GM19372 (cell line): ENCODE measurements at regions not wholly inside any gene's neighbourhood (a gene's known extent, or its start where the extent isn't known, plus 50 kb on each side); places are given as distances from the start of the nearest gene placed in this dataset.
"Not testable (repeated sequence)": the region's sequence is repeated elsewhere in the genome, so short reads cannot be mapped to it uniquely, and the experiment has no call there.

Experiments
- ATAC-seq: cut with Tn5 transposase; IDR thresholded peaks from one replicate; pipeline ENCODE4 v1.9.1; 2021; ENCODE audit warnings: mild to moderate bottlenecking, low read depth, moderate library complexity; ENCODE audit not compliant: unreplicated experiment

DNA sequence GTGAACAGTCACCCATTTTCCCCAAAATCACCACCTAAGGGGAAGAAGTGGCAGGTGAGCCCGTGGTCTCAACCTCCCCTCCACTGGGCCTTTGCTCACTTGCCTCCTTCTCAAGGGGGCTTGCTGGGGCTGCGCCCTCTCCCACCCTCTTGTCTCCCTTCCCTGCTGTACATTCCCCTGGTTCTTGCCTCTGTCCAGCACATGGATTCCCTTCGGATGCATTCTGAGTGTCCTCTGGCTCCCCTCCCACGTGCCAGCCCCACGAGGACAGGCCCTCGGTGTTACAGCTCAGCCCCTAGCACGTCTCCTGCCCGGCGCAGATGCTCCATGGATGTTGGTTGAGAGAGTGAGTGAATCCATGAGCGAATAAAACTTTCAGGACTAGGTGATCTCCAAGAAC lies 367.8 kb upstream of the SULF2 start:
- ATAC-seq, result no peak

DNA sequence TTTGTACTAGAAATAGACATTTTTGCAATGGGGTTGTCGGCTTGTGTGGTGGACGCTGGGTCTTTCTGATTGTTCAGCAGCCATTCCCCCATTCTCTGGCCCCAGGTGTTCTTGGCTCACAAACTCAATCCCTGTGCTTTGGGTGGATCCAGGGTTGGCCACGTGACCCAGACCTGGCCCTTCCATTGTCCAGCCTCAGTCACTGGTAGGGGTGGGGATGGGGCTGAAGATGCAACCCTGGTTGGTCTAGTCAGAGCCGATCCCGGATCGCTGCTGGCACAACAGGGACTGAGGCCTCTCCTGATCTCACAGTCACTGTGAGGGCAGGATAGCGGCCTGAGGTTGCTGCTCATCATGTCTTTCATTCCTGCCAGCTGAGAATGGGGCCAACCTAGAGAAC lies 365.3 kb upstream of the SULF2 start:
- no peak for ATAC-seq

DNA sequence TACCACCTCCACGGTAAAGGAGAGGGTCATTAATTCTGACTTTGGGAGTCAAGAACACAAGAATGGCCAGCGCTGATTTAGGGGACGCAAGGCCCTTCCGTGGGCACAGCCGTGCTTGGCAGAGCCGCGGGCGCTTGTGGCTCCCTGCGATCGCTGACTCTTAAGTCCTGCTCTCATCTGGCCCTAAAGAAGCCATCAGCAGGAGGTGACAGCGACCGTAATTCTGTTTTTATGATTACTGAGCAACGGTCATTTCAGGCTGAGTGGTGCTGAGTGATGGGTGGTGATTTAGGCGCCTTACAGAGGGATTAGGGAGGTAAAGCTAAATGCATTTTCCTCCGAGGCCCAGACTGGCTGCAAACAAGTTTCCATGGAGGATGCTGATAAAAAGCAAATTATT lies 364.6 kb upstream of the SULF2 start:
- no peak for ATAC-seq

DNA sequence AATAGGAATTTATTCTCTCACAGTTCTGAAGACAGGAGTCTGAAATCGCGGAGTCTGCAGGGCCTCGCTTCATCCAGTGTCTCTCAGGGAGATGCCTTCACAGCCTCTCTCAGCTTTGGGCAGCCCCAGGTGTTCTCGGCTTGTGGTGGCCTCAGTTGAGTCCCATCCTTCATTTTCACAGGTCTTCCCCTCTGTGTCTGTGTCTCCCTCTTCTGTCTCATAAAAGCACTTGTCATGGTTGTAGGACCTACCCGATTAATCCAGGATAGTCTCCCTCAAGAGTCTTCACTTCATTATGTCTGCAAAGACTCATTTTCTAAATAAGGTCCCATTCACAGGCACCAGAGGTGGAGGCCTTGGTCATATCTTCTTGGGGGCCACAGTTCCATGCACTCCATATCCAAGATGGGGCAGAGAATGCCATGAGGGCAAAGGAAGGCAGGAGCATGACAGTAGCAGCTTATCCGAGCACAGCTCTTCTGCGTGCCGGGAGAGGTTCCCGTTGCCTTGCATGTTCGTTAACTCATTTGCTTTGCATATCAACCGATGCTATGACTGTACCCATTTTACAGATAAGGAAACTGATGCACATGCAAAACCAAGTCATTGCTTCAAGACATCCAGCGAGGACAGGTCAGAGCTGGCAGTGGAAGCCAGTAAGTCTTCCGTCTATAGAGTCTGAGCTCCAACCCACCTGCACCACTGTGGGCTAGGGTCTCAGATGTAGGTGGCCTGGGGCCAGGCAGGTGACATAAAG lies 363.8 kb upstream of the SULF2 start:
- no peak for ATAC-seq

DNA sequence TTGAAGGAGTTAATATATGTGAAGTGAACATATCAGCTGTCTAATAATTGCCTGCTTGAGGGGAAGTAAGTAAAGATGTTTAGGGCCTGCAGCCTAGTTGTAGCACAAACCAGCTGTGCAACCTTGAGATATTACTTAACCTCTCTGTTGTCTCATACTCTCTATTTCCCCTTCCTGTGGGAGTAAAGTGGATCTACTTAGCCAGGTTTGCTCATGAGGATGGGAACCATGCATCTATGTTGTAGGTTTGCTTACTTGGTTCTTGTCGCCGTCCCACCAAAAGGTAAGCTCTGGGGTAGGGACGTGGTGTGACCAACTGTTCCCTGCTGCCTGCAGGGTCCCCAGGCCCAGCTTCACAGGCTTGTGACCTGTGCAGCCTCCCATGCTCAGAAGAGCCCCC lies 362.7 kb upstream of the SULF2 start:
- no peak for ATAC-seq

DNA sequence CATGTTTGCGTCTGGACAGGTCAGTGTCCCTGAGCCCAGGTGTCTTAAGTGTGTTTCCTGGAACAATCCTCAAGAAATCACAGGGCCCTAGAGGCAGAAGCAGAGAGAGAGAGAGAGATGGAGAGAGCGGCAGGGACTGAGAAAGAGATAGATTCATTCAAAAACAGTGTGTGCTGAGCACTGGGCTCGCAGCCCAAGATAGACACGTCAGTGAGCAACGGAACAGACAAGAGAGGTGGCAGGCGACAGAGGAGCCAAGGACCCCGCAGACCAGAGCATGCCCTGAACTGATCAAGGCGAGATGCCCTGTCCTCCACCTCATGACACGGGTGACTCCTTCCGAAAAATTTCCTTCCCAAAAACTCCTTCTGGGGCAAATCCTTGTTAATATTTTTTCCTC lies 362.0 kb upstream of the SULF2 start:
- no peak for ATAC-seq

DNA sequence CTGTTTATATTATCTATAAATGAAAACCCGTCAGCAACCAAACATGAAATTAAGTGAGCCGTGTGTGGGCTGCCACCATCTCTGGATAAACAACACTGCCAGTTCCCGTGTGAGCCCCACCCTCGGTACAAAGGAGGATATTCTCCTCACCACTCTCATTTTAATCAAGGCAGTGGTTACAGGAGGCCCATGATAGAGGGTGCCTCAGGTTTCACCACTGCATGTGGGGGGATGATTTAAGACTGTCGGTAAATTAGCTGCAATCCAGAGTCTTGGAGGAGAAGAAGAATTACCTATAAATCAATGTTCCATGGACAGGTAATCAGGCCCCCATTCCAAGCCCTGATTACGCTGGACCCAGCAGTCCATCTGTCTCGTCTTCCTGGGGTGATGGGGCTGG lies 361.6 kb upstream of the SULF2 start:
- no peak for ATAC-seq

DNA sequence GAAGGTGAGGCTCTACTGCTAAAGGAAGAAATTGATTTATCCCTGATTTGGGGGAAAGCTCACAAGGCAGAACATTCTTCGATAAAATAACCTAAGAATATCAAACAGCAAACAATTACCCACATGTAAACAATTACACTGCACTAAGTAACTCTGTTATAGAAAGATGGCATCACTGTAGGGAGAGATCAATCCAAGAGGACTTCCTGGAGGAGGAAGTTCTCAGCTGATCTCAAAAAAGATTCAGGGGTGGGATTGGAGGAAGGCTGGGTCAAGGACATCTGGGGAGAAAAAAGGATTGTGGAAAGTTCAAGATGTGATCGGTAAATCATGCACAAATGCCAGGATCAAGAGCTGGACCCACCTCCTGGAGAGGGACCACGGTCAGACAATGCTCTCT lies 361.0 kb upstream of the SULF2 start:
- no peak for ATAC-seq

DNA sequence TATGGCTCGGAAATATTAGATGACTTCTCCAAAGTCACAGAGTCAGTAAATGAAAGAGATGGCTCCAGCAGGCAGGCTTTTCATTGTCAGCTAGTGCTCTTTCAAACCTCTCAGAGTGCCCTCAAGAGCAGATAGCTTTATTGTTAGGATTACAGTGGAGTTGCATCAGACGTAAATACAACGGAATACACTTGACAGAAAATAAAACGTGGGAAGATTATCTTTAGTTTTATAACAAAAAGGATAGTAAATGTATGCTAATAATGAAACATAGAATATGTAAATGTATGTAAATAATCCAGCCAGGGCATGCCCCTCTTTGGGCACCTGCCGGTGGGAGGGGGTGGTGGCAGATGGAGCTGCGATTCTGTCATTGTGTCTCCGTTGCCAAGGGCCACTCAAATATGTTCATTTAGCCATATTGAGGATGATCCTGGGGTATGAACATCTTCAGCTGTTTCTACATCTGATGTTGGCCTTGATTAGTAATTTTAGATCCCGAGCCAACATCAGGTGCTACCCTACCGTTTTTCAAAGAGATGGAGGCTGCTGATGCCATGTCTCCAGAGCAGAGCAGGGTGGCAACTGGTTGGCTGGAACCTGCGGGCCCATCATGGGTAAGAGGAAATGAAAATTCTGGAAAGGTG lies 358.3 kb upstream of the SULF2 start:
- ATAC-seq, result no peak

DNA sequence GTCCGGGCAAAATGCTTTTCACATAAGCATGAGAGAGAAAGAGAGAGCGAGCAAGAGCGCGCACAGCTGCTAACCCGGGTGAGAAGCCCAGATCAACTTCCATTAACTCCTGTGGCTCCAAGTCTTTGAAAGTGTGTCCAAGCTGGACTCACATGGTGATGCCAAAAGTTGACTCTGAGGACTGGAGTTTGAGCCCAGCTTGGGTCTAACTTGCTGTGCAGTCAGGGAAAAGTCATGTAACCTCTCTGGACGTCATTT lies 357.2 kb upstream of the SULF2 start:
- no peak for ATAC-seq

DNA sequence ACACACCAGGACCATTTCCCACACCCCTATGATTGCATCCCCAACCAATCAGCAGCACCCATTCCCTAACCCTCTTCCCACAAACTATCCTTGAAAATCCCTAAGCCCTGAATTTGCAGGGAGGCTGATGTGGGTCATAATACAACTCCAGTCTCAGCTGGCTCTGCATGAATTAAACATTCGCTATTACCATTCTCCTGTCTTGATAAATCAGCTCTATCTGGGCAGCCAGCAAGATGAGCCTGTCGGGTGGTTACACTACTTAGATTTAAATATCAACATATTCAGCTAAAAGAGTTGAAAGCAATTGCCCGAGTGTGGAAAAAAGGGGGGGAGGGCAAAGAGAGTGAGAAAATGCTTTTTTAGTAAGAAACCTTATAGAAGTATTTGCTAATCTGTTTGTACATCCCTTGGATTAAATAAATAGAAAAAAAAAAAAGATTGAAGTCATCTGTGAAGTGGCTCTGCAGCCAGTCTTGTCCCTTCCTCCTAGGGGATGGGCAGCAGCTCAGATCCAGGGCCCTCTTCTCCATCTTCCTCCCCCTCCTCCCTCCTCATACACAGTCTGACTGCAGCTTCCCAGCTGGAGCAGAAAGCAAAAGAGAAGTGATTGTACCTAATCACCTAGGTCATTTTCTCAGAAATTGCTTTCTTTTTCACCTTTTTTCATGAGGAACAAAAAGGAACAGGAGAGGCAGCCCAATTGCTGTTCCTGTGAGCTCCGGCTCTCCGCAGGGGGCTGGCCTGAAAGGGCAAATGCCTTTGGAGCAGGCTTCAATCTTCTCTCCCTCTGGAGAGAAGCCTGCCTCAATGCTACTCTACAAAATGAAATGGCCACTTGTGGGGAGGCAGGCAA lies 356.6 kb upstream of the SULF2 start:
- no peak for ATAC-seq

DNA sequence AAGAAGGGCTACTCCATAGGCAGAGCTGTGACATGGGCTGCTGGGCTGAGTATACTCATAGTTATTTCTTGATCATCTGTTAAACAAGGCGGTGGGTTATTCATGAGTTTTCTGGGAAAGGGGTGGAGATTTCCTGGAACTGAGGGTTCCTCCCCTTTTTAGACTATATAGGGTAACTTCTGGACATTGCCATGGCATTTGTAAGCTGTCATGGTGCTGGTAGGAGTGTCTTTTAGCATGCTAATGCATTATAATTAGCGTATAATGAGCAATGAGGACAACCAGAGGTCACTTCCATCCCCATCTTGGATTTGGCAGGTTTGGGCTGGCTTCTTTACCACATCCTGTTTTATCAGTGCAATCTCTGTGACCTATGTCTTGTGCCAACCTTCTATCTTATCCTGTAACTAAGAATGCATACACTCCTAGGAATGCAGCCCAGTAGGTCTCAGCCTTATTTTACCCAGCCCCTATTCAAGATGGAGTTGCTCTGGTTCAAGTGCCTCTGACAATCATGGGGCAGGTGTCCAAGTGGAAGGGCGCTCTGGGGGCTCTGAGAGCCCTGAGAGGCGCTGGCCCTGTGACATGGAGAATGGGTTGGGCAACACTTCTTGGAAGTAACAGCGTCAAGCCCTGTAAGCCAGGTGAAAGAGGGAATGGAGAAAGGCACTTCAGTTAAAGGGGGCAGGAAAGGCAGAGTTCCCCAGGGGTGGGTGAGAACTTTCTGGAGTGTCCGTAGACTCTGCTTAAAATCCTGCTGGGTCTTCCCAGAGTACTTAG lies 354.2 kb upstream of the SULF2 start:
- no peak for ATAC-seq

DNA sequence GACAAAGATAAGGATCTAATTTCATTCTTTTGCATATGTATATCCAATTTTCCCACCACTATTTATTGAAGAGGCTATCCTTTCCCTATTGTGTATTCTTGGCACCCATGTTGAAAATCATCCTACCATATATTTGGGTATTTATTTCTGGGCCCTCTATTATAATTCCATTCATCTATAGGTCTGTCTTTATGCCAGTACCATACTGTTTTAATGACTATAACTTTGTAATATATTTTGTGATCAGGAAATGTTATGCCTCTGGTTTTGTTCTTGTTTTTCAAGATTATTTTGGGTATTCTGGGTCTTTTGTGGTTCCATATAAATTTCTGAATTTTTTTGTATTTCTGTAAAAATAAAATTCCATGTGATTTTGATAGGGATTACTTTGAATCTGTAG lies 347.6 kb upstream of the SULF2 start:
- no peak for ATAC-seq

DNA sequence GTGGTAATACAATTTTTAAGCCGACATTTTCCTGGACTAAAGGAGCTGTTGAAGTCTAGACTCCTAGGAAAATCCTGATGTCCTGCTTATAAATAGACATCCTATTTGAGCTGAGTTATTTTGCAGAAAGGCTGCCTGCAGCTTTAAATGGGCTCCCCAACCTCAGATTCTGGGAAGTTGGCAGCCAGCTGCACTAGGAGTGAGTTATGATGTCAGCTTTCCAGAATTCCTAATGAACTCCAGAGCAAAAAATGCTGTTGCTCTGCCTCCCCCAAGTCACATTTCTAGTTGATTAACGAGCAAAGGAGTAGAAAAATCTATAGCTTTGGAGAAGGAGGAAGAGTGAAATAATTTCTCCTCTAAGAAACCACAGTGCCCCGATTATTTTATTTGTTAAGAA lies 346.3 kb upstream of the SULF2 start:
- ATAC-seq, result no peak

DNA sequence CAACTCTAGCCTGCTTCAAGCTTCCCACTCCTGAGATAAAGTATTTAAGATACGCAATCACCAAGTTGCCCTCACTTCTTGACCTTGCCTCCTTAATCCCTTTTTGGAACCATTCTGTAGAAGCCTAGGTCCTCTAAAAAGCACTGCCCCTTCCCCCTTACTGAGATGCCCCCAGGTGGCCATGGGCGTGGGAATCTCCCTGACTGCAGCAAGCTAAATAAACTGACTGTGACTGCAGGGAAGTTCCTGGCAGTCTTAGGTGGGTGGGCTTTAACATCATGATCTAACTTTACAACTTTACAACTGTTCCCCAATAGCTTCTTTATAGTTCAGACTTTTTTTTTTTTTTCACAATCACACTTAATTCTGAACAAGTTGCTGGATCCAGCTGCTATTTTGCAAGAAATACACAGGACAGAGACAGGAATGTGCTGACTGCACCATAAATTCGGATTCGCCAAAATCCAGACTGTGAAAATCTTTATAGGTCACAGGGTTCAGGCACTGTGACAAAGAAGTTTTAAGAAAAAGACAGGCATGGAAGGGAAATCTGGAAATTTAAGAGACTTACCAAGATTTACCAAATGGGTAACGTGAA lies 344.2 kb upstream of the SULF2 start:
- no peak for ATAC-seq

DNA sequence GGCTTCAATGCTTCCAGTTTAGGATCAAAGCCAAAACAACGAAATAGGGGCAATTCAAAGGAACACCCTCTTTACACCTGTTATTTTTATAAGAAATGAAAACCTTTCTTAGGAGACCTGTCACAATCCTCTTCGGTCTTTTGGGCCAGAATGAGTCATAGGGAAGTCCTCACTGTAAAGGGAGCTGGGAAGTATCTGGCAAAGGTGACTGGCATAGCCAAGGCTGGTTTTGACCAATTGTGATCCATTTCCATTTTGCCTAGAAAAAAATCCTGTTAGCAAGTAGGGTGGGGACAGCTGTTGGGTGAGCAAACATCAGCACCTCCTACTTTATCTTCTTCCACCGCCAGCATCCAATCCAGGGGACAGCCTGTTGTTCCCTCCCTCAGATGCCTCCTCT lies 343.2 kb upstream of the SULF2 start:
- no peak for ATAC-seq

DNA sequence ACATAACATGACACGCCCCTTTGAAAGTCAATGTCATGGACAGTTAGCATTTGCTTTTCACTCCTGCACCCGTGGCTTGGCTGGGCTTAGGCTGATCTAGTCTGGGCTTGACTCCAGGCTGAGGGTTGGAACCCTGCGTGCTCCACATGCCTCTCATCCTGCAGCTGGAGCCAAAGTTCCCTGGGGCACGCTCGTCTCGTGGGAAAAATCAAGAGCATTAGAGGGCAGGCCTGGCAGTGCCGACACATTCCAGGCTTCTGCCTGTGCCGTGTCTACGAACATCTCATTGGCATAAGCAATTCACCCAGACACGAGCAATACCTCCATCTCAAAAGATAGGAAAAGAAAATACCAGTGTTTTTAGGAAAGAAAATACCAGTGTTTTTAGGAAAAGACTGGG lies 342.7 kb upstream of the SULF2 start:
- ATAC-seq, result not testable (repeated sequence)

DNA sequence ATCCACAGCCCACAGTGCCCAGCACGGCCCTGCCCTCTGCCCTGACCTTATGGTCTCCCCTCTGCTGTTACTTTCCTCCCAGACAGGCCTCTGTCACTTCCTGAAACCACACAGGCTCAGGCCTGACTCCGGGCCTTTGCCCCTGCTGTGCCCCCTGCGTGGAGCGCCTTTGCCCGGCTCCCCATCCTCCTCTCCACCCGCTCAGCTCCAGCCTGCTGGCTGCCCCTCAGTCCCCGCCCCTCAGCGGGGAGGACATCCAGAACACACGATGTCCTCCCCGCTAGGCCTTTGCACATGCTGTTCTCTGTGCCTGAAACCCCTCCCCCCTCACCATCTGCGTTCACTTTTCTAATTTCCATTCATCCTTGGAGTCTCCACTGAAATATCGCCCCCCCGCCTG lies 341.9 kb upstream of the SULF2 start:
- ATAC-seq, result not testable (repeated sequence)

DNA sequence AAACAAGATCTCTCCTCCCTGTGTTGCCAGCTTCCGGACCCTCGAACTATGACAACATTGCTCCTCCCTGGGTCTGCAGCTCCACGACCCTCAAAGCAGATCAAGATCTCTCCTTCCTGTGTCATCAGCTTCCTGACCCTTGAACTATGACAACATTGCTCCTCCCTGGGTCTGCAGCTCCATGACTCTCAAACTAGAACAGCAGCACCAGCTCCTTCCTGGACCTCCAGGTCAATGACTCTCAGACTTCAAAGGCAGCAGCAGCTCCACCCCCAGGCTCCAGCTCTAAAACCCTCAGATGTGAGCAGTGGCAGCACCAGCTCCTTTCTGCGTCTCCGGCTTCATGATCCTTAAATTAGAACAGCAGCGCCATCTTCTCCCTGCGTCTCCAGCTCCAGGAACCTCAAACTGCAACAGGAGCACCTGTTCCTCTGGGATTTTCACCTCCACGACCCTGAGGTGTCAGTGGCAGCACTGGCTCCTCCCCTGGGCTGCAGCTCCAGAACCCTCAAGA lies 341.0 kb upstream of the SULF2 start:
- no peak for ATAC-seq

DNA sequence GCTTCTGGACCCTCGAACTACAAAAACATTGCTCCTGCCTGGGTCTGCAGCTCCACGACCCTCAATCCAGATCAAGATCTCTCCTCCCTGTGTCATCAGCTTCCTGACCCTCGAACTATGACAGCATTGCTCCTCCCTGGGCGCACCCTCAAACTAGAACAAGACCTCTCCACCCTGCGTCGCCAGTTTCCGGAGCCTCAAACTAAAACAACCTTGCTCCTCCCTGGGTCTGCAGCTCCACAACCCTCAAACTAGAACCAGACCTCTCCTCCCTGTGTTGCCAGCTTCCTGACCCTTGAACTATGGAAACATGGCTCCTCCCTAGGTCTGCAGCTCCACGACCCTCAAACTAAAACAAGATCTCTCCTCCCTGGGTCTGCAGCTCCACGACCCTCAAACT lies 339.7 kb upstream of the SULF2 start:
- ATAC-seq, result no peak
